ENCODE measurements at regions not wholly inside any gene's neighbourhood (a gene's known extent, or its start where the extent isn't known, plus 50 kb on each side); places are given as distances from the start of the nearest gene placed in this dataset.
"Not testable (repeated sequence)": the region's sequence is repeated elsewhere in the genome, so short reads cannot be mapped to it uniquely, and the experiment has no call there.

GRCh38 chr1:213358368-213358767, 307.3 kb downstream of the RPS6KC1 start:
- TF ChIP-seq CTCF, POLR2A (IDR thresholded peaks at IDR 0.05): not testable (repeated sequence)

Data from lower leg skin (tissue), 3 donors.